Thyroid gland (tissue), 4 donors: ENCODE measurements at regions not wholly inside any gene's neighbourhood (a gene's known extent, or its start where the extent isn't known, plus 50 kb on each side); places are given as distances from the start of the nearest gene placed in this dataset.

Experiments used
- DNase-seq, 2 donors: peaks; one replicate each; pipeline ENCODE4 v3.0.0-alpha.2; 2019
- H3K27ac ChIP-seq, 3 donors: fragments of 200-600 bp; sonication (generic); 1 replicate in 2 of 3; 2 replicates in 1 of 3; pipeline ENCODE4 v1.5.1; 2016 to 2019; ENCODE audit warnings: mild to moderate bottlenecking in 1 of 3, moderate library complexity in 1 of 3
- H3K27me3 ChIP-seq: fragments of 200-600 bp; sonication (generic); one replicate; pipeline ENCODE4 v1.5.1; 2019
- H3K36me3 ChIP-seq, 2 donors: fragments of 200-600 bp; sonication (generic); one replicate each; pipeline ENCODE4 v1.5.1; 2016 to 2019
- H3K4me1 ChIP-seq, 2 donors: fragments of 200-600 bp; sonication (generic); one replicate each; pipeline ENCODE4 v1.5.1; 2017 to 2019
- H3K4me3 ChIP-seq, 3 donors: fragments of 200-600 bp; sonication (generic); replicated peaks in 1 of 3; 1 replicate in 2 of 3; 2 replicates in 1 of 3; pipeline ENCODE4 v1.5.1; 2016; ENCODE audit warnings: mild to moderate bottlenecking in 1 of 3
- H3K9me3 ChIP-seq: fragments of 200-600 bp; sonication (generic); one replicate; pipeline ENCODE4 v1.5.1; 2017
- CTCF ChIP-seq, 6 experiments: fragments of 200-600 bp in 3 of 6; fragments of 450-650 bp in 3 of 6; sonication (generic) in 3 of 6; IDR thresholded peaks; one replicate each; pipeline ENCODE4 v1.5.1; 2016 to 2019; ENCODE audit warnings: antibody characterized with exemption in 6 of 6, mild to moderate bottlenecking in 2 of 6, inconsistent platforms in 1 of 6, moderate library complexity in 1 of 6
- POLR2A ChIP-seq, 2 donors: fragments of 450-650 bp; IDR thresholded peaks; one replicate each; pipeline ENCODE4 v1.6.1; 2017; ENCODE audit warnings: antibody characterized with exemption in 2 of 2, mild to moderate bottlenecking in 2 of 2, moderate library complexity in 1 of 2
- WGBS, 2 donors: methylation state at CpG; one replicate each; pipeline ENCODE4 v1.1.5; 2017; 5-methylcytosine and 5-hydroxymethylcytosine counted together
- intact Hi-C: fragments of 100-400 bp; cut with DNase I; formaldehyde crosslinking; loops from one replicate; pipeline ENCODE4 v1.15.1; 2023

- Histone ChIP-seq H3K4me1 (no peaks in the 10 kb centered on the region), H3K27ac (no peak overlapping the region), H3K9me3 (no peaks in the 10 kb centered on the region), H3K36me3 (no peaks in the 10 kb centered on the region), H3K27me3 (no peaks in the 10 kb centered on the region), H3K4me3 (no peak overlapping the region)
- WGBS, 2 donors, result 86 to 96% methylated on average over 6 of the region's 6 CpGs
- intact Hi-C loops, result no loop called here
- TF ChIP-seq POLR2A (IDR thresholded peaks at IDR 0.05), result no peak
- no peak for TF ChIP-seq CTCF (IDR thresholded peaks at IDR 0.05)
- DNase-seq, result no peak
Observed at GRCh38 chr4:13891544-13891939, 264.0 kb upstream of the BOD1L1 start.

GRCh38 chr4:13892739-13893105 is 265.2 kb upstream of the BOD1L1 start:
- H3K4me1 ChIP-seq, result no peaks in the 10 kb centered on the region
- intact Hi-C loops, result no loop called here
- 24 to 29% methylated on average over 1 of the region's 1 CpG for WGBS, 2 donors
- no peak for TF ChIP-seq POLR2A (IDR thresholded peaks at IDR 0.05)
- no peak for TF ChIP-seq CTCF (IDR thresholded peaks at IDR 0.05)
- H3K4me3 ChIP-seq, result no peak overlapping the region
- H3K27ac ChIP-seq, result no peak overlapping the region
- no peaks in the 10 kb centered on the region for H3K9me3 ChIP-seq
- no peak for DNase-seq
- H3K27me3 ChIP-seq, result no peaks in the 10 kb centered on the region
- no peaks in the 10 kb centered on the region for H3K36me3 ChIP-seq

GRCh38 chr4:13893211-13893610 is 265.7 kb upstream of the BOD1L1 start:
- intact Hi-C loops, result no loop called here
- Histone ChIP-seq H3K27me3 (no peaks in the 10 kb centered on the region), H3K4me1 (no peaks in the 10 kb centered on the region), H3K4me3 (no peak overlapping the region), H3K27ac (no peak overlapping the region), H3K9me3 (no peaks in the 10 kb centered on the region), H3K36me3 (no peaks in the 10 kb centered on the region)
- WGBS, 2 donors, result 77 to 79% methylated on average over 3 of the region's 3 CpGs
- DNase-seq, result no peak
- no peak for TF ChIP-seq POLR2A (IDR thresholded peaks at IDR 0.05)
- TF ChIP-seq CTCF (IDR thresholded peaks at IDR 0.05), result no peak

DNA sequence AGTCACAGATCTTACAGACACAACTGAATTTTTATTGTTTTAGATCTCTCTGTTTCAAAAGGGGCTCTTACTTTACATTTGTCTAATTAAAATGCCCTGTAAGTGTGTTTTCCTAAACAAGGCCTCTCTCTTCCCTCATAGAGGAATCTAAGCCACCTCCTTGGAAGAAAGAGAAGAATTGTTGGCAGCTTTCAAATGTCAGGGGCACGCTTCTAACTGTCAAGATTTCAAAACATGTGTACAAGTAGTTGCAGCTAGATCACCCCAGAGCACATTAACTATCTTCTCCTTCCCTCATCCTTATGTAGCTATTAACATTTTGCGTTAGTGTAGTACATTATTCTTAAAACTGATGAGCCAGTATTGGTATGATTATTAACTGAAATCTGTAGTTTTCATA is 266.5 kb upstream of the BOD1L1 start:
- Histone ChIP-seq H3K27me3 (no peaks in the 10 kb centered on the region), H3K4me1 (no peaks in the 10 kb centered on the region), H3K36me3 (no peaks in the 10 kb centered on the region), H3K4me3 (no peak overlapping the region), H3K9me3 (no peaks in the 10 kb centered on the region), H3K27ac (no peak overlapping the region)
- WGBS, 2 donors, result 87 to 92% methylated on average over 2 of the region's 2 CpGs
- DNase-seq, result no peak
- no peak for TF ChIP-seq CTCF (IDR thresholded peaks at IDR 0.05)
- no peak for TF ChIP-seq POLR2A (IDR thresholded peaks at IDR 0.05)
- intact Hi-C loops, result no loop called here

- Histone ChIP-seq H3K9me3 (no peaks in the 10 kb centered on the region), H3K4me3 (no peak overlapping the region), H3K27me3 (no peaks in the 10 kb centered on the region), H3K36me3 (no peaks in the 10 kb centered on the region), H3K4me1 (no peaks in the 10 kb centered on the region), H3K27ac (no peak overlapping the region)
- WGBS, 2 donors, result 68 to 75% methylated on average over 4 of the region's 4 CpGs
- DNase-seq, result no peak
- TF ChIP-seq CTCF (IDR thresholded peaks at IDR 0.05) (no peak), POLR2A (IDR thresholded peaks at IDR 0.05) (no peak)
- intact Hi-C loops, result no loop called here
Observed at GRCh38 chr4:13900780-13901179, 273.3 kb upstream of the BOD1L1 start.
